ENCODE measurements at regions not wholly inside any gene's neighbourhood (a gene's known extent, or its start where the extent isn't known, plus 50 kb on each side); places are given as distances from the start of the nearest gene placed in this dataset.

- Histone ChIP-seq H3K36me3 (no peaks in the 10 kb centered on the region), H3K9me3 (no peaks in the 10 kb centered on the region), H3K4me1 (ENCODE audit: control insufficient read depth in 1 of 2, low read depth in 2 of 2) (no peaks in the 10 kb centered on the region), H3K27ac (no peak overlapping the region), H3K4me3 (no peak overlapping the region), H3K27me3 (replicated peaks; ENCODE audit: insufficient read depth) (peaks cover 4% of the 10 kb centered on the region)
- no peak for TF ChIP-seq CTCF (IDR thresholded peaks at IDR 0.05)
- DNase-seq (ENCODE audit: low spot score) (no peak), ATAC-seq (ENCODE audit: insufficient number of reproducible peaks, low FRiP score, low read depth) (no peak)
These were observed 124.4 kb upstream of the MSX2 start for GRCh38 chr5:174599992-174600391.

GRCh38 chr5:174601946-174602345 lies 122.4 kb upstream of the MSX2 start:
- Histone ChIP-seq H3K36me3 (no peaks in the 10 kb centered on the region), H3K27ac (no peak overlapping the region), H3K9me3 (no peaks in the 10 kb centered on the region), H3K27me3 (replicated peaks; ENCODE audit: insufficient read depth) (peaks cover 4% of the 10 kb centered on the region), H3K4me1 (ENCODE audit: control insufficient read depth in 1 of 2, low read depth in 2 of 2) (no peaks in the 10 kb centered on the region), H3K4me3 (no peak overlapping the region)
- DNase-seq (ENCODE audit: low spot score) (no peak), ATAC-seq (ENCODE audit: insufficient number of reproducible peaks, low FRiP score, low read depth) (no peak)
- no peak for TF ChIP-seq CTCF (IDR thresholded peaks at IDR 0.05)

- no peak overlapping the region for H3K27ac ChIP-seq
- peaks cover 0 to 10% of the 10 kb centered on the region in 2 donors for H3K4me1 ChIP-seq (ENCODE audit: control insufficient read depth in 1 of 2, low read depth in 2 of 2)
- ATAC-seq (ENCODE audit: insufficient number of reproducible peaks, low FRiP score, low read depth) (no peak), DNase-seq (ENCODE audit: low spot score) (no peak)
- H3K9me3 ChIP-seq, result no peaks in the 10 kb centered on the region
- no peak overlapping the region for H3K4me3 ChIP-seq
- peaks cover 4% of the 10 kb centered on the region for H3K27me3 ChIP-seq (replicated peaks; ENCODE audit: insufficient read depth)
- H3K36me3 ChIP-seq, result no peaks in the 10 kb centered on the region
- no peak for TF ChIP-seq CTCF (IDR thresholded peaks at IDR 0.05)
These were observed 118.2 kb upstream of the MSX2 start for GRCh38 chr5:174606153-174606552.

- no peaks in the 10 kb centered on the region for H3K36me3 ChIP-seq
- ATAC-seq (ENCODE audit: insufficient number of reproducible peaks, low FRiP score, low read depth) (no peak), DNase-seq (ENCODE audit: low spot score) (no peak)
- no peak overlapping the region for H3K4me3 ChIP-seq
- peaks cover 0 to 10% of the 10 kb centered on the region in 2 donors for H3K4me1 ChIP-seq (ENCODE audit: control insufficient read depth in 1 of 2, low read depth in 2 of 2)
- no peak overlapping the region for H3K27ac ChIP-seq
- H3K9me3 ChIP-seq, result no peaks in the 10 kb centered on the region
- H3K27me3 ChIP-seq (replicated peaks; ENCODE audit: insufficient read depth), result peaks cover 4% of the 10 kb centered on the region
- no peak for TF ChIP-seq CTCF (IDR thresholded peaks at IDR 0.05)
These were observed 117.7 kb upstream of the MSX2 start for GRCh38 chr5:174606646-174607045.

- H3K27me3 ChIP-seq (replicated peaks; ENCODE audit: insufficient read depth), result no peaks in the 10 kb centered on the region
- H3K9me3 ChIP-seq, result no peaks in the 10 kb centered on the region
- no peaks in the 10 kb centered on the region for H3K36me3 ChIP-seq
- no peak overlapping the region for H3K4me3 ChIP-seq
- H3K4me1 ChIP-seq (ENCODE audit: control insufficient read depth in 1 of 2, low read depth in 2 of 2), result peaks cover 0 to 10% of the 10 kb centered on the region in 2 donors
- DNase-seq (ENCODE audit: low spot score) (no peak), ATAC-seq (ENCODE audit: insufficient number of reproducible peaks, low FRiP score, low read depth) (no peak)
- TF ChIP-seq CTCF (IDR thresholded peaks at IDR 0.05), result no peak
- H3K27ac ChIP-seq, result no peak overlapping the region
These were observed 117.2 kb upstream of the MSX2 start for GRCh38 chr5:174607205-174607604.

All from thoracic aorta (tissue), 2 donors.